B cell (primary cell): ENCODE measurements at regions not wholly inside any gene's neighbourhood (a gene's known extent, or its start where the extent isn't known, plus 50 kb on each side); places are given as distances from the start of the nearest gene placed in this dataset. TPM values are rescaled to one million over a fixed set of nuclear protein-coding genes. Genes with fewer than 3 reads are reported as not detected.

Source experiments
- ATAC-seq: fragments of 200-7000 bp; cut with Tn5 transposase; one replicate; pipeline ENCODE4 v1.10.0; 2021; ENCODE audit warnings: low read depth, mild to moderate bottlenecking, moderate number of reproducible peaks, moderate library complexity
- CTCF ChIA-PET: fragments of 350-600 bp; sonication (Branson Sonifier 250); formaldehyde crosslinking; loops from one replicate; lab custom pipeline; 2021; ENCODE audit warnings: antibody characterized with exemption, inconsistent platforms; lab: Charles Lee
- POLR2A ChIA-PET: fragments of 350-600 bp; sonication (Branson Sonifier 250); formaldehyde crosslinking; loops from one replicate; lab custom pipeline; 2021; ENCODE audit warnings: antibody characterized with exemption; lab: Charles Lee
- DNase-seq: peaks from one replicate; pipeline ENCODE4 v3.0.0; 2013
- H2AFZ ChIP-seq: 2 replicates; pipeline ENCODE4 v1.6.1; 2012; ENCODE audit warnings: mild to moderate bottlenecking, low read depth, low read length; ENCODE audit not compliant: insufficient read depth, poor library complexity, severe bottlenecking
- H3K27ac ChIP-seq, 2 donors: 1 replicate in 1 of 2; 2 replicates in 1 of 2; pipeline ENCODE4 v1.5.1; 2012 to 2013; ENCODE audit warnings: low read length in 2 of 2, mild to moderate bottlenecking in 2 of 2, moderate library complexity in 1 of 2
- H3K27me3 ChIP-seq, 4 experiments: fragments of 200-600 bp in 1 of 4; sonication (generic) in 1 of 4; replicated peaks in 1 of 4; 1 replicate in 2 of 4; 2 replicates in 2 of 4; pipeline versions ENCODE4 v1.6.1 to v1.7.0; 2013 to 2016; ENCODE audit warnings: low read length in 3 of 4, mild to moderate bottlenecking in 2 of 4, mixed read lengths in 1 of 4, moderate library complexity in 1 of 4; ENCODE audit not compliant: insufficient read depth in 4 of 4, control insufficient read depth in 3 of 4; ENCODE audit errors: control extremely low read depth in 1 of 4
- H3K36me3 ChIP-seq, 2 experiments: replicated peaks in 1 of 2; 1 replicate in 1 of 2; 2 replicates in 1 of 2; pipeline versions ENCODE4 v1.6.1 to v1.7.1; 2013; ENCODE audit warnings: low read length in 1 of 2; ENCODE audit not compliant: insufficient read depth in 2 of 2, control insufficient read depth in 1 of 2; ENCODE audit errors: control extremely low read depth in 1 of 2, extremely low read depth in 1 of 2
- H3K4me1 ChIP-seq, 2 donors: fragments of 200-600 bp in 1 of 2; sonication (generic) in 1 of 2; 1 replicate in 1 of 2; 2 replicates in 1 of 2; pipeline versions ENCODE4 v1.5.1 to v1.6.1; 2013 to 2017; ENCODE audit warnings: low read length in 2 of 2; ENCODE audit not compliant: control insufficient read depth in 2 of 2, insufficient read depth in 2 of 2
- H3K4me2 ChIP-seq: replicated peaks from 2 replicates; pipeline ENCODE3; 2012; ENCODE audit warnings: mild to moderate bottlenecking, low read depth, low read length; ENCODE audit not compliant: poor library complexity, severe bottlenecking
- H3K4me3 ChIP-seq, 5 experiments: fragments of 200-600 bp in 1 of 5; sonication (generic) in 1 of 5; 1 replicate in 3 of 5; 2 replicates in 2 of 5; pipeline versions ENCODE4 v1.5.1 to v1.7.0; 2011 to 2016; ENCODE audit warnings: low read length in 4 of 5, mild to moderate bottlenecking in 4 of 5, low read depth in 2 of 5, control low read depth in 1 of 5, moderate library complexity in 1 of 5; ENCODE audit not compliant: insufficient read depth in 1 of 5; ENCODE audit errors: control extremely low read depth in 1 of 5, extremely low read depth in 1 of 5
- H3K79me2 ChIP-seq: fragments of 200-600 bp; sonication (generic); one replicate; pipeline ENCODE4 v1.6.0; 2016; ENCODE audit warnings: low read length; ENCODE audit not compliant: control insufficient read depth, insufficient read depth
- H3K9ac ChIP-seq: fragments of 200-600 bp; sonication (generic); 2 replicates; pipeline ENCODE4 v1.6.1; 2017; ENCODE audit warnings: mild to moderate bottlenecking, low read length, moderate library complexity
- H3K9me3 ChIP-seq, 3 donors: one replicate each; pipeline versions ENCODE4 v1.6.1 to v1.7.1; 2013; ENCODE audit warnings: low read length in 2 of 3; ENCODE audit not compliant: control insufficient read depth in 2 of 3, insufficient read depth in 1 of 3; ENCODE audit errors: control extremely low read depth in 1 of 3
- H4K20me1 ChIP-seq: 2 replicates; pipeline ENCODE4 v1.6.0; 2012; ENCODE audit warnings: mild to moderate bottlenecking, low read length; ENCODE audit not compliant: insufficient read depth, control insufficient read depth, poor library complexity, severe bottlenecking
- H3K27ac Mint-ChIP-seq: one replicate; pipeline ENCODE4 v1.8.0; 2021; ENCODE audit warnings: mixed read lengths
- H3K27me3 Mint-ChIP-seq: one replicate; pipeline ENCODE4 v1.8.0; 2021; ENCODE audit warnings: mixed read lengths
- H3K4me1 Mint-ChIP-seq: one replicate; pipeline ENCODE4 v1.8.0; 2021; ENCODE audit warnings: mixed read lengths
- H3K4me3 Mint-ChIP-seq: one replicate; pipeline ENCODE4 v1.8.0; 2021; ENCODE audit warnings: mixed read lengths
- H3K9me3 Mint-ChIP-seq: one replicate; pipeline ENCODE4 v1.8.0; 2022; ENCODE audit warnings: mixed read lengths; ENCODE audit not compliant: insufficient read depth
- EZH2 ChIP-seq: IDR thresholded peaks from 2 replicates; pipeline ENCODE4 v1.6.1; 2012; ENCODE audit warnings: borderline replicate concordance, low read depth, mild to moderate bottlenecking, moderate library complexity, low read length; ENCODE audit not compliant: insufficient read depth, poor library complexity, severe bottlenecking
- WGBS: methylation state at CpG from one replicate; pipeline ENCODE4 v1.1.5; 2013; ENCODE audit warnings: missing lambda C conversion rate; ENCODE audit not compliant: insufficient coverage; 5-methylcytosine and 5-hydroxymethylcytosine counted together
- intact Hi-C: fragments of 100-400 bp; cut with micrococcal nuclease; formaldehyde crosslinking; loops from one replicate; pipeline ENCODE4 v1.10.0; 2022
- small RNA-seq: library from RNA; depleted of rRNA; stranded (forward); fragments of <200 nt; gene quantifications from one replicate; pipeline ENCODE3, GENCODE V24; 2012; ENCODE audit warnings: low replicate concordance, low read depth; ENCODE audit not compliant: insufficient read length
- TF ChIP-seq, protein P1 (sequence below): fragments of 200-600 bp; IDR thresholded peaks from one replicate; pipeline ENCODE4 v1.8.0; 2022; ENCODE audit warnings: antibody characterized with exemption, mild to moderate bottlenecking

GRCh38 chr13:21321269-21321668 is 137.8 kb downstream of the ZDHHC20 start:
- no peak overlapping the region for H3K4me3 Mint-ChIP-seq
- no peaks in the 10 kb centered on the region for H3K9me3 Mint-ChIP-seq
- TF ChIP-seq, protein P1, sequence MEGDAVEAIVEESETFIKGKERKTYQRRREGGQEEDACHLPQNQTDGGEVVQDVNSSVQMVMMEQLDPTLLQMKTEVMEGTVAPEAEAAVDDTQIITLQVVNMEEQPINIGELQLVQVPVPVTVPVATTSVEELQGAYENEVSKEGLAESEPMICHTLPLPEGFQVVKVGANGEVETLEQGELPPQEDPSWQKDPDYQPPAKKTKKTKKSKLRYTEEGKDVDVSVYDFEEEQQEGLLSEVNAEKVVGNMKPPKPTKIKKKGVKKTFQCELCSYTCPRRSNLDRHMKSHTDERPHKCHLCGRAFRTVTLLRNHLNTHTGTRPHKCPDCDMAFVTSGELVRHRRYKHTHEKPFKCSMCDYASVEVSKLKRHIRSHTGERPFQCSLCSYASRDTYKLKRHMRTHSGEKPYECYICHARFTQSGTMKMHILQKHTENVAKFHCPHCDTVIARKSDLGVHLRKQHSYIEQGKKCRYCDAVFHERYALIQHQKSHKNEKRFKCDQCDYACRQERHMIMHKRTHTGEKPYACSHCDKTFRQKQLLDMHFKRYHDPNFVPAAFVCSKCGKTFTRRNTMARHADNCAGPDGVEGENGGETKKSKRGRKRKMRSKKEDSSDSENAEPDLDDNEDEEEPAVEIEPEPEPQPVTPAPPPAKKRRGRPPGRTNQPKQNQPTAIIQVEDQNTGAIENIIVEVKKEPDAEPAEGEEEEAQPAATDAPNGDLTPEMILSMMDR, result no peak
- TF ChIP-seq EZH2, result no peak
- ChIA-PET CTCF (no interaction called here), POLR2A (no interaction called here)
- H3K27me3 Mint-ChIP-seq, result no peaks in the 10 kb centered on the region
- no peak for DNase-seq
- no peaks in the 10 kb centered on the region for H3K4me1 ChIP-seq
- H3K27me3 ChIP-seq, result no peaks in the 10 kb centered on the region
- peaks cover 6% of the 10 kb centered on the region for H3K4me1 Mint-ChIP-seq
- intact Hi-C loops, result no loop called here
- H4K20me1 ChIP-seq, result no peaks in the 10 kb centered on the region
- no peaks in the 10 kb centered on the region for H3K36me3 ChIP-seq
- H3K27ac Mint-ChIP-seq, result no peak overlapping the region
- no peak overlapping the region for H3K9ac ChIP-seq
- no peak overlapping the region for H3K4me2 ChIP-seq
- H3K79me2 ChIP-seq, result no peaks in the 10 kb centered on the region
- no peak overlapping the region for H2AFZ ChIP-seq
- no peak for ATAC-seq
- no peak overlapping the region for H3K4me3 ChIP-seq
- H3K27ac ChIP-seq, result no peak overlapping the region
- H3K9me3 ChIP-seq, result peaks cover 0 to 6% (median 0%) of the 10 kb centered on the region in 3 donors
- WGBS, result 97% methylated on average over 3 of the region's 7 CpGs

DNA sequence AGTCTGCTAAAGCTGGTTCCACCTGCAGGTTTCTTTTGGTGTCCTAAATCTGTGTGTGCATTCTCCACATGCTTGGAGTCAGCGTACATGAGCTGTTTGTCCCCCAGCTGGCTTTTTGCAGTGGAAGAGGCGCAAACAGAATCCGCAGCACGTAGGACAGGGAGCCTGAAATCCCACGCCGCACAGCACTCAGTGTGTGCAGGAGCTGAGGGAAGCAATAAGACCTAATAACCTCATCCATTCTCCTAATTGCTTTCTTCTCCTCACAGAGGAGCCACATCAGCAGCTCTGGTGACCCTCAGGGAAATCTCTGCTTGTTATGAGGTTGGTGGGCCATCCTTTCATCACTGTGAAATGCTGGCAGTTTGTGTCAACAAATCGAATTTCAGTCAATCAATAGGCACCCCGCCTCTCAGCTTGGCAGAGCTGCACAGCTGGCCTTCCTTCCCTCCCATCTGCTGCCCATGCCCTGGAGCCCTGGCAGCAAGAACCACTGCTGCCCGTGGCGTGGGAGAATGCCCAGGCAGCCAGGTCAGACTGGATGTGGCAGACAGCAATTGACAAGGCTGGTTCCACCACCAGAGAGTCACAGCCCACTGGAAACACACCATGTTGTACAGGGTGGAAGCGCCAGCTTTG is 136.7 kb downstream of the ZDHHC20 start:
- no peak overlapping the region for H3K9ac ChIP-seq
- peaks cover 6% of the 10 kb centered on the region for H3K4me1 Mint-ChIP-seq
- no peaks in the 10 kb centered on the region for H4K20me1 ChIP-seq
- no peak overlapping the region for H2AFZ ChIP-seq
- intact Hi-C loops, result no loop called here
- ChIA-PET POLR2A (no interaction called here), CTCF (no interaction called here)
- ATAC-seq, result no peak
- no peaks in the 10 kb centered on the region for H3K27me3 Mint-ChIP-seq
- peaks cover 0 to 6% (median 0%) of the 10 kb centered on the region in 3 donors for H3K9me3 ChIP-seq
- H3K4me3 ChIP-seq, result no peak overlapping the region
- H3K4me1 ChIP-seq, result no peaks in the 10 kb centered on the region
- no peaks in the 10 kb centered on the region for H3K9me3 Mint-ChIP-seq
- no peaks in the 10 kb centered on the region for H3K36me3 ChIP-seq
- H3K27me3 ChIP-seq, result no peaks in the 10 kb centered on the region
- WGBS, result 70% methylated on average over 6 of the region's 11 CpGs
- H3K27ac ChIP-seq, result no peak overlapping the region
- H3K4me3 Mint-ChIP-seq, result no peak overlapping the region
- H3K79me2 ChIP-seq, result no peaks in the 10 kb centered on the region
- H3K4me2 ChIP-seq, result no peak overlapping the region
- no peak for DNase-seq
- H3K27ac Mint-ChIP-seq, result no peak overlapping the region
- TF ChIP-seq, protein P1, result no peak
- no peak for TF ChIP-seq EZH2

Small RNA genes lying in the stretch of these regions (small RNA-seq; reads per million reads assigned to genes)
- not detected for gene AL158032.2
